ENCODE measurements at regions not wholly inside any gene's neighbourhood (a gene's known extent, or its start where the extent isn't known, plus 50 kb on each side); places are given as distances from the start of the nearest gene placed in this dataset.

DNA sequence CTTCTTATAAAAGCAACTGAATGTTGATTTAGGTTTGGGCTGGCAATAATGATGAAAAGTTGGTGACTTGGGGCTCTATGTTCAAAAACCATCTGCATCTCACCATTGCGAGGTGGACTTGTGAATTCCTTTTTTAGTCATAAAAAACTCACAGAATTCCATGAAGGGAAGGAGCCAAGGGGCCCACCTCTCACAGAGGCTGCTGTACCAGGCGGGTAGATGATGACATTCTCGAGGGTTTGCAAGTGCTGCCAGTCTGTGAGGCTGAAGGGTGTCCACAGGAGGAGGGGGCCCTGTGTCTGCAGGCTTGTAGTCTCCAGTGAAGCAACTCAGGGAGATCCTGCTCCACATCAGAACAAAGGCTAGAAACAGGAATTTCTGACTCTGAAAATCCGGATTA lies 195.5 kb upstream of the ZNF32 start:
- Histone ChIP-seq H3K79me2 (ENCODE audit: control insufficient read depth, insufficient read depth, low read length) (no peaks in the 10 kb centered on the region), H3K36me3 (ENCODE audit: control insufficient read depth in 2 of 2, extremely low read depth in 1 of 2, insufficient read depth in 2 of 2, low read length in 2 of 2) (no peaks in the 10 kb centered on the region), H3K4me3 (ENCODE audit: control insufficient read depth in 2 of 3, extremely low read depth in 1 of 3, insufficient read depth in 2 of 3, low read depth in 1 of 3, low read length in 3 of 3) (no peak overlapping the region), H3K4me1 (ENCODE audit: control insufficient read depth, extremely low read depth, insufficient read depth, low read length) (no peaks in the 10 kb centered on the region), H2AFZ (ENCODE audit: control insufficient read depth, low read length) (no peak overlapping the region), H3K4me2 (ENCODE audit: control insufficient read depth, extremely low read depth, insufficient read depth, low read depth, low read length) (no peak overlapping the region), H3K9ac (ENCODE audit: control insufficient read depth, extremely low read depth, insufficient read depth, low read length) (no peak overlapping the region), H3K27me3 (ENCODE audit: control insufficient read depth, extremely low read depth, insufficient read depth, low read length) (no peaks in the 10 kb centered on the region), H4K20me1 (ENCODE audit: control insufficient read depth, extremely low read depth, insufficient read depth, low read length) (no peaks in the 10 kb centered on the region), H3K9me1 (ENCODE audit: control insufficient read depth, extremely low read depth, insufficient read depth, low read length) (no peaks in the 10 kb centered on the region), H3K9me3 (ENCODE audit: control insufficient read depth, low read depth, low read length) (no peaks in the 10 kb centered on the region), H3K27ac (ENCODE audit: control insufficient read depth, insufficient read depth, low read length) (no peak overlapping the region)
- TF ChIP-seq, protein P1, sequence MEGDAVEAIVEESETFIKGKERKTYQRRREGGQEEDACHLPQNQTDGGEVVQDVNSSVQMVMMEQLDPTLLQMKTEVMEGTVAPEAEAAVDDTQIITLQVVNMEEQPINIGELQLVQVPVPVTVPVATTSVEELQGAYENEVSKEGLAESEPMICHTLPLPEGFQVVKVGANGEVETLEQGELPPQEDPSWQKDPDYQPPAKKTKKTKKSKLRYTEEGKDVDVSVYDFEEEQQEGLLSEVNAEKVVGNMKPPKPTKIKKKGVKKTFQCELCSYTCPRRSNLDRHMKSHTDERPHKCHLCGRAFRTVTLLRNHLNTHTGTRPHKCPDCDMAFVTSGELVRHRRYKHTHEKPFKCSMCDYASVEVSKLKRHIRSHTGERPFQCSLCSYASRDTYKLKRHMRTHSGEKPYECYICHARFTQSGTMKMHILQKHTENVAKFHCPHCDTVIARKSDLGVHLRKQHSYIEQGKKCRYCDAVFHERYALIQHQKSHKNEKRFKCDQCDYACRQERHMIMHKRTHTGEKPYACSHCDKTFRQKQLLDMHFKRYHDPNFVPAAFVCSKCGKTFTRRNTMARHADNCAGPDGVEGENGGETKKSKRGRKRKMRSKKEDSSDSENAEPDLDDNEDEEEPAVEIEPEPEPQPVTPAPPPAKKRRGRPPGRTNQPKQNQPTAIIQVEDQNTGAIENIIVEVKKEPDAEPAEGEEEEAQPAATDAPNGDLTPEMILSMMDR (optimal IDR thresholded peaks at IDR 0.05 in 1 of 3, IDR thresholded peaks at IDR 0.05 in 1 of 3, conservative IDR thresholded peaks at IDR 0.05 in 1 of 3; ENCODE audit: extremely low read depth in 1 of 3, insufficient read depth in 2 of 3, low read length in 3 of 3): no peak
- no peak for TF ChIP-seq EZH2 (IDR thresholded peaks at IDR 0.05; ENCODE audit: low read length)
- dilution Hi-C loops (cut with MboI; ENCODE audit: extremely low pct_ligation_motif_present, low sequenced_read_pairs): no loop called here
- FAIRE-seq (no peak), DNase-seq (ENCODE audit: low read depth, low spot score) (no peak)

DNA sequence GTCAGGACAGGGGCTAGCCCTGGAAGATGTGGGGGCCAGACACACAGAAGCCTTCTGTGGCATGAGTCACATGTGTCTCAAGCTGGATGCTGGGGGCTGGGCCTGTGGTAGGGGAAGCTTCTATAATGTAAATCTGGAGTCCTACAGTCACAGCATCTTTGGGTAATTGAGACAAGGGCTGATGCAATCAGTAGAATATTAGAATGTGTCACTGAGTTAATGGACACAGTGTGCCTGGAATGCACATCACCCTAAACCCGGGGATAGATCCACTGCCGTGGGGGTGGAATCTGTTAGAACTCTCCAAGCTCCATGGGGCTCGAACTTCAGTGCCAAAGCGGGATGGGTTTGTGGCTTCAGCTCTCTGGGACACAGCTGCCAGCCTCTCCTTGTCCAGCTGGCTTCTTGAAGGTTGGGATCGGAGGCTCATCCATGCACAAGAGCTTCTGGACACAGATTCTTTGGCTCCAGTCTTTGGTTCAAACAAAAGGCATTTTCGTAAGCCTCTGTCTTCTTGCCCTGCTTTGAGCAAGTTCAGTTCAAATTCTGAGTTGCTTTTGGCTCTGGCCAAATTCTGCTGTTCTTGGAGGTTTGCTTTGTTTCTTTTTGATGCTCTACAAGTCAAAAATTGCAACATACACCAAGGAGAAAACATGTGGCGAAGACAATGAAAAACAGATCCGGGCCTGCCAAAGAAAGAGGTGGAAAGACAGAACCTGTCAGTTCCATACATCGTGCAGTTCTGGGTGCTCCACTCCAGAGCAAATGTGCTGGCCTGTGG lies 194.8 kb upstream of the ZNF32 start:
- DNase-seq (ENCODE audit: low read depth, low spot score): no peak
- no peak for FAIRE-seq
- no peak overlapping the region for H3K27ac ChIP-seq (ENCODE audit: control insufficient read depth, insufficient read depth, low read length)

More for the DNA sequence above, 194.8 kb upstream of the ZNF32 start:
- no peak overlapping the region for H3K4me2 ChIP-seq (ENCODE audit: control insufficient read depth, extremely low read depth, insufficient read depth, low read depth, low read length)
- no peak overlapping the region for H2AFZ ChIP-seq (ENCODE audit: control insufficient read depth, low read length)
- no peaks in the 10 kb centered on the region for H3K79me2 ChIP-seq (ENCODE audit: control insufficient read depth, insufficient read depth, low read length)
- dilution Hi-C loops (cut with MboI; ENCODE audit: extremely low pct_ligation_motif_present, low sequenced_read_pairs): no loop called here
- H3K9me3 ChIP-seq (ENCODE audit: control insufficient read depth, low read depth, low read length): no peaks in the 10 kb centered on the region
- no peaks in the 10 kb centered on the region for H3K4me1 ChIP-seq (ENCODE audit: control insufficient read depth, extremely low read depth, insufficient read depth, low read length)
- H3K36me3 ChIP-seq (ENCODE audit: control insufficient read depth in 2 of 2, extremely low read depth in 1 of 2, insufficient read depth in 2 of 2, low read length in 2 of 2): no peaks in the 10 kb centered on the region
- no peak for TF ChIP-seq EZH2 (IDR thresholded peaks at IDR 0.05; ENCODE audit: low read length)
- TF ChIP-seq, protein P1 (optimal IDR thresholded peaks at IDR 0.05 in 1 of 3, IDR thresholded peaks at IDR 0.05 in 1 of 3, conservative IDR thresholded peaks at IDR 0.05 in 1 of 3; ENCODE audit: extremely low read depth in 1 of 3, insufficient read depth in 2 of 3, low read length in 3 of 3): no peak
- no peaks in the 10 kb centered on the region for H3K27me3 ChIP-seq (ENCODE audit: control insufficient read depth, extremely low read depth, insufficient read depth, low read length)
- no peaks in the 10 kb centered on the region for H3K9me1 ChIP-seq (ENCODE audit: control insufficient read depth, extremely low read depth, insufficient read depth, low read length)
- no peaks in the 10 kb centered on the region for H4K20me1 ChIP-seq (ENCODE audit: control insufficient read depth, extremely low read depth, insufficient read depth, low read length)
- H3K9ac ChIP-seq (ENCODE audit: control insufficient read depth, extremely low read depth, insufficient read depth, low read length): no peak overlapping the region
- no peak overlapping the region for H3K4me3 ChIP-seq (ENCODE audit: control insufficient read depth in 2 of 3, extremely low read depth in 1 of 3, insufficient read depth in 2 of 3, low read depth in 1 of 3, low read length in 3 of 3)
